ENCODE measurements at regions not wholly inside any gene's neighbourhood (a gene's known extent, or its start where the extent isn't known, plus 50 kb on each side); places are given as distances from the start of the nearest gene placed in this dataset.

- Histone ChIP-seq H2BK5ac (ENCODE audit: low read length) (no peak overlapping the region), H3K27ac (ENCODE audit: low read depth, low read length) (no peak overlapping the region), H3K9ac (ENCODE audit: low read length) (no peak overlapping the region), H3K36me3 (ENCODE audit: control insufficient read depth, insufficient read depth, low read length) (no peaks in the 10 kb centered on the region), H3K4me1 (ENCODE audit: control insufficient read depth, low read depth, low read length) (no peaks in the 10 kb centered on the region), H2AK5ac (ENCODE audit: low read length) (no peak overlapping the region), H3K56ac (ENCODE audit: low read length) (no peak overlapping the region), H4K5ac (ENCODE audit: low read length) (no peak overlapping the region), H3K23ac (ENCODE audit: low read length) (no peak overlapping the region), H3K79me2 (ENCODE audit: control insufficient read depth, insufficient read depth, low read length) (no peaks in the 10 kb centered on the region), H3K79me1 (ENCODE audit: low read length) (no peaks in the 10 kb centered on the region), H3K4me2 (ENCODE audit: low read length) (no peak overlapping the region), H2BK15ac (replicated peaks; ENCODE audit: low read depth) (no peak overlapping the region), H2BK120ac (ENCODE audit: low read depth, low read length) (no peak overlapping the region), H3K4ac (ENCODE audit: low read depth, low read length) (no peak overlapping the region), H3K27me3 (ENCODE audit: insufficient read depth, low read length, poor library complexity) (no peaks in the 10 kb centered on the region), H3K18ac (ENCODE audit: low read length) (no peak overlapping the region), H4K8ac (ENCODE audit: low read depth, low read length) (no peak overlapping the region), H3K4me3 (ENCODE audit: low read length) (no peak overlapping the region)
- no CpG with 5 or more reads among the region's 1 CpG for WGBS (ENCODE audit: extremely low coverage, insufficient coverage, low lambda C conversion rate)
- no peak for DNase-seq
These were observed 97.0 kb downstream of the FOXF2 start for GRCh38 chr6:1486387-1486786.

DNA sequence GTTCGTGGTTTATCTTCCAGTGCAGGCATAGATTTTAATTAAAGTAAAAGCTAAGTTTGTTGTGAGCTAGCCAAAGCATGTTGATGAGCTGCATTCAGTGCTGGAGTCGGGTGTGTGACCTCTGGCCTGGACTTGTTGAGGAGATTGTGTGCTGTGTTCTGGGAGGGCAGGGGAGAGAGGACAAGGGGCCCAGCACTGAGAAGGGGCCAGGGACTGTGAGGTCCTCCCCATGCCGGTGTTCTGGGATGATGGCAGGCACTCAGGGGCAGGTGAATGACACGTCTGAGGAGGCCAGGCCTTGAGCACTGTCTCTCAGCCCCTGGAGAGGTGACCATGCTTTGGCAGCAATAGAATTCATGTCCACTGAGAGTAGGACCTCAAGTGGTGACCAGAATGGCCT lies 97.9 kb downstream of the FOXF2 start:
- Histone ChIP-seq H3K18ac (ENCODE audit: low read length) (no peak overlapping the region), H4K8ac (ENCODE audit: low read depth, low read length) (no peak overlapping the region), H3K27ac (ENCODE audit: low read depth, low read length) (no peak overlapping the region), H3K4ac (ENCODE audit: low read depth, low read length) (no peak overlapping the region), H2AK5ac (ENCODE audit: low read length) (no peak overlapping the region), H3K23ac (ENCODE audit: low read length) (no peak overlapping the region), H3K79me2 (ENCODE audit: control insufficient read depth, insufficient read depth, low read length) (no peaks in the 10 kb centered on the region), H3K9ac (ENCODE audit: low read length) (no peak overlapping the region), H2BK120ac (ENCODE audit: low read depth, low read length) (no peak overlapping the region), H3K79me1 (ENCODE audit: low read length) (no peaks in the 10 kb centered on the region), H3K36me3 (ENCODE audit: control insufficient read depth, insufficient read depth, low read length) (no peaks in the 10 kb centered on the region), H3K4me3 (ENCODE audit: low read length) (no peak overlapping the region), H2BK15ac (replicated peaks; ENCODE audit: low read depth) (no peak overlapping the region), H4K5ac (ENCODE audit: low read length) (no peak overlapping the region), H3K27me3 (ENCODE audit: insufficient read depth, low read length, poor library complexity) (no peaks in the 10 kb centered on the region), H2BK5ac (ENCODE audit: low read length) (no peak overlapping the region), H3K4me1 (ENCODE audit: control insufficient read depth, low read depth, low read length) (no peaks in the 10 kb centered on the region), H3K56ac (ENCODE audit: low read length) (no peak overlapping the region), H3K4me2 (ENCODE audit: low read length) (no peak overlapping the region)
- WGBS (ENCODE audit: extremely low coverage, insufficient coverage, low lambda C conversion rate), result no CpG with 5 or more reads among the region's 4 CpGs
- no peak for DNase-seq

DNA sequence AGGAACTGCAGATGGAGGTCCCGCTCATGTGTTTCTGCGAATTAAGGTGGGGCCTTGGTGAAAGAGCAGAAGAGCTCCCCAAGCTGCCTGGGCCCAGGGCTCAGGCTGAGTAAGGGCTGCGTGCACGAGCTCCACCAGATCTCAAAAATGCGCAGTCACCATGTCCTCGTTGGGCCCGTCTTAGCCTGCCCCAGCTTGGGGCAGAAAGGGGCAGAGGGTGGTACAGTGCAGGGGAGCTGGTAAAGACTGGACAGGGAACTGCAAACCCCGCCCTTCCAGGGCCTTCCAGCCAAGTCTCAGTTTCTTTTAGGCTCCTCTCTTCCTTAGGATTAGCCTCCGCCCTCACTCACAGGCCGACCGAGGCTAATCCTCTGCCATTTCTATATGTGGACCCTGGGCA lies 101.6 kb downstream of the FOXF2 start:
- DNase-seq, result no peak
- Histone ChIP-seq H3K79me1 (ENCODE audit: low read length) (no peaks in the 10 kb centered on the region), H3K23ac (ENCODE audit: low read length) (no peak overlapping the region), H2AK5ac (ENCODE audit: low read length) (no peak overlapping the region), H2BK120ac (ENCODE audit: low read depth, low read length) (no peak overlapping the region), H3K36me3 (ENCODE audit: control insufficient read depth, insufficient read depth, low read length) (no peaks in the 10 kb centered on the region), H3K4ac (ENCODE audit: low read depth, low read length) (no peak overlapping the region), H3K18ac (ENCODE audit: low read length) (no peak overlapping the region), H3K79me2 (ENCODE audit: control insufficient read depth, insufficient read depth, low read length) (no peaks in the 10 kb centered on the region), H3K27me3 (ENCODE audit: insufficient read depth, low read length, poor library complexity) (no peaks in the 10 kb centered on the region), H3K9ac (ENCODE audit: low read length) (no peak overlapping the region), H3K4me3 (ENCODE audit: low read length) (no peak overlapping the region), H3K4me2 (ENCODE audit: low read length) (no peak overlapping the region), H2BK5ac (ENCODE audit: low read length) (no peak overlapping the region), H2BK15ac (replicated peaks; ENCODE audit: low read depth) (no peak overlapping the region), H4K8ac (ENCODE audit: low read depth, low read length) (no peak overlapping the region), H3K27ac (ENCODE audit: low read depth, low read length) (no peak overlapping the region), H4K5ac (ENCODE audit: low read length) (no peak overlapping the region), H3K4me1 (ENCODE audit: control insufficient read depth, low read depth, low read length) (no peaks in the 10 kb centered on the region), H3K56ac (ENCODE audit: low read length) (no peak overlapping the region)
- whole genome bisulfite sequencing (ENCODE audit: extremely low coverage, insufficient coverage, low lambda C conversion rate), result no CpG with 5 or more reads among the region's 11 CpGs

DNA sequence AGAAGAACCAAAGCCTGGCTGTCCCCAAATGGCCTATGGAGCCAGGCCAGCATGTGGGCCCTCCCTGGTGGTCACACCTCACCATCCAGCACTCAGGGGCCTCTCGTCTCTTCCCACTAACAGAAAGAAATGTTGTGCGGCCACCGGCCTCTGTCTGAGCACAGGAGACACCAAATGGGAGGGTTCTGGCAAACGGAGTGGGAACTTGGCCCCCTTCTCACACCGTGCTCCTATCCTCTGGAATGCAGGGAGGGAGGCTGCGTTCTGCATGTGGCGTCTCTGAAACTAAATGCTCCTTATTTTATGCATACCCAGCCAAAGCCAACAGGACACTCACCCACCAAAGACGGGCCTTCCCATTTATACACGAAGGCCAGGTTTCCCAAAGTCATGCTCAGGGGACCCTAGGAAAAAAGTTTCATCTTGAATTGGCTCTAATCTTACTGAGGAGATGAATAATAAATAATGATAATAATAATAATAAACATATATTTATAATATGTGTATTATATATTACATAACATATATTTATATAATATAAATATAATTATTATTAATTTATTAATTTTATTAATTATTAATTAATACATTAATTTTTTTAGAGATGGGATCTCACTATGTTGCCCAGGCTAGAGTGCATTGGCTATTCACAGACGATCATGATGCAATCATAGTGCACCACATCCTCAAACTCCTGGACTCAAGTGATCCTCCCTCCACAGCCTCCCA lies 102.4 kb downstream of the FOXF2 start:
- no peak overlapping the region for H3K9ac ChIP-seq (ENCODE audit: low read length)
- no peak overlapping the region for H3K27ac ChIP-seq (ENCODE audit: low read depth, low read length)
- H2BK120ac ChIP-seq (ENCODE audit: low read depth, low read length), result no peak overlapping the region
- H3K4me1 ChIP-seq (ENCODE audit: control insufficient read depth, low read depth, low read length), result no peaks in the 10 kb centered on the region
- no peak overlapping the region for H3K56ac ChIP-seq (ENCODE audit: low read length)
- no peak overlapping the region for H3K23ac ChIP-seq (ENCODE audit: low read length)
- no peak overlapping the region for H3K4me2 ChIP-seq (ENCODE audit: low read length)
- peak; percentile 15 for DNase-seq
- no peak overlapping the region for H3K4ac ChIP-seq (ENCODE audit: low read depth, low read length)
- no peaks in the 10 kb centered on the region for H3K79me1 ChIP-seq (ENCODE audit: low read length)
- no peak overlapping the region for H4K8ac ChIP-seq (ENCODE audit: low read depth, low read length)
- H4K5ac ChIP-seq (ENCODE audit: low read length), result no peak overlapping the region
- H2BK5ac ChIP-seq (ENCODE audit: low read length), result no peak overlapping the region
- H3K4me3 ChIP-seq (ENCODE audit: low read length), result no peak overlapping the region
- no peaks in the 10 kb centered on the region for H3K36me3 ChIP-seq (ENCODE audit: control insufficient read depth, insufficient read depth, low read length)
- no peaks in the 10 kb centered on the region for H3K27me3 ChIP-seq (ENCODE audit: insufficient read depth, low read length, poor library complexity)
- no peaks in the 10 kb centered on the region for H3K79me2 ChIP-seq (ENCODE audit: control insufficient read depth, insufficient read depth, low read length)
- no peak overlapping the region for H2BK15ac ChIP-seq (replicated peaks; ENCODE audit: low read depth)
- no peak overlapping the region for H2AK5ac ChIP-seq (ENCODE audit: low read length)
- H3K18ac ChIP-seq (ENCODE audit: low read length), result no peak overlapping the region
- WGBS (ENCODE audit: extremely low coverage, insufficient coverage, low lambda C conversion rate), result no CpG with 5 or more reads among the region's 10 CpGs

DNA sequence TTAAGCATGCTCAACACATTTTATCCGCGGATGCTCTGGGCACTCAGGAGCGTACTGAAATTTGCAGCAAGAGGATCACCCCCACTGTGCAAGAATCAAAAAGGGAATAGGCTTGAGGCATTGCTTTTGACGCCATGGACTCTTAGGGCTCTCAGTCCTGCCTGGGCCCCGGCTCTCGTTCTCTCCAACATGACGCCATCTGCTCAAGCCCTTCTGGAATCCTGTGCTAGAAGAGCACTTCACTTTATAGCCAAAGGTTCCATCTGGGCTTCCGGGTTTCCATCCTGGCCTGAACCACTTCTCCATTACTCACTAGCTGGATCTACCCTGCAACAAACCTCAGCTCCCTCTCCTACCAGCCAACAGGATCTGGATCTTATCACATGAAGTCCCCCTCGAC lies 105.3 kb downstream of the FOXF2 start:
- H3K23ac ChIP-seq (ENCODE audit: low read length), result no peak overlapping the region
- no peaks in the 10 kb centered on the region for H3K79me2 ChIP-seq (ENCODE audit: control insufficient read depth, insufficient read depth, low read length)
- H2BK120ac ChIP-seq (ENCODE audit: low read depth, low read length), result no peak overlapping the region
- H2BK15ac ChIP-seq (replicated peaks; ENCODE audit: low read depth), result no peak overlapping the region
- no peak overlapping the region for H3K4ac ChIP-seq (ENCODE audit: low read depth, low read length)
- H2BK5ac ChIP-seq (ENCODE audit: low read length), result no peak overlapping the region
- H3K56ac ChIP-seq (ENCODE audit: low read length), result no peak overlapping the region
- H3K4me2 ChIP-seq (ENCODE audit: low read length), result no peak overlapping the region
- H3K4me1 ChIP-seq (ENCODE audit: control insufficient read depth, low read depth, low read length), result no peaks in the 10 kb centered on the region
- no peak overlapping the region for H3K27ac ChIP-seq (ENCODE audit: low read depth, low read length)
- H3K9ac ChIP-seq (ENCODE audit: low read length), result no peak overlapping the region
- H3K4me3 ChIP-seq (ENCODE audit: low read length), result no peak overlapping the region
- H2AK5ac ChIP-seq (ENCODE audit: low read length), result no peak overlapping the region
- no peak overlapping the region for H4K5ac ChIP-seq (ENCODE audit: low read length)
- no CpG with 5 or more reads among the region's 9 CpGs for WGBS (ENCODE audit: extremely low coverage, insufficient coverage, low lambda C conversion rate)
- no peak overlapping the region for H3K18ac ChIP-seq (ENCODE audit: low read length)
- H3K79me1 ChIP-seq (ENCODE audit: low read length), result no peaks in the 10 kb centered on the region
- no peaks in the 10 kb centered on the region for H3K36me3 ChIP-seq (ENCODE audit: control insufficient read depth, insufficient read depth, low read length)
- no peak overlapping the region for H4K8ac ChIP-seq (ENCODE audit: low read depth, low read length)
- no peak for DNase-seq
- H3K27me3 ChIP-seq (ENCODE audit: insufficient read depth, low read length, poor library complexity), result no peaks in the 10 kb centered on the region

GRCh38 chr6:1495344-1495743 lies 106.0 kb downstream of the FOXF2 start:
- H3K79me2 ChIP-seq (ENCODE audit: control insufficient read depth, insufficient read depth, low read length), result no peaks in the 10 kb centered on the region
- H3K23ac ChIP-seq (ENCODE audit: low read length), result no peak overlapping the region
- H3K9ac ChIP-seq (ENCODE audit: low read length), result no peak overlapping the region
- H4K8ac ChIP-seq (ENCODE audit: low read depth, low read length), result no peak overlapping the region
- no peaks in the 10 kb centered on the region for H3K36me3 ChIP-seq (ENCODE audit: control insufficient read depth, insufficient read depth, low read length)
- H2BK120ac ChIP-seq (ENCODE audit: low read depth, low read length), result no peak overlapping the region
- no peak overlapping the region for H4K5ac ChIP-seq (ENCODE audit: low read length)
- no peaks in the 10 kb centered on the region for H3K27me3 ChIP-seq (ENCODE audit: insufficient read depth, low read length, poor library complexity)
- H3K4me2 ChIP-seq (ENCODE audit: low read length), result no peak overlapping the region
- WGBS (ENCODE audit: extremely low coverage, insufficient coverage, low lambda C conversion rate), result no CpG with 5 or more reads among the region's 4 CpGs
- no peak overlapping the region for H3K4me3 ChIP-seq (ENCODE audit: low read length)
- no peak overlapping the region for H3K56ac ChIP-seq (ENCODE audit: low read length)
- no peak overlapping the region for H2AK5ac ChIP-seq (ENCODE audit: low read length)
- no peaks in the 10 kb centered on the region for H3K79me1 ChIP-seq (ENCODE audit: low read length)
- no peak overlapping the region for H2BK15ac ChIP-seq (replicated peaks; ENCODE audit: low read depth)
- H3K18ac ChIP-seq (ENCODE audit: low read length), result no peak overlapping the region
- no peak overlapping the region for H2BK5ac ChIP-seq (ENCODE audit: low read length)
- no peak for DNase-seq
- H3K4ac ChIP-seq (ENCODE audit: low read depth, low read length), result no peak overlapping the region
- H3K4me1 ChIP-seq (ENCODE audit: control insufficient read depth, low read depth, low read length), result no peaks in the 10 kb centered on the region
- no peak overlapping the region for H3K27ac ChIP-seq (ENCODE audit: low read depth, low read length)
